Activated CD8-positive, alpha-beta T cell treated with anti-CD3 and anti-CD28 coated beads for 36 hours (primary cell): ENCODE measurements at regions not wholly inside any gene's neighbourhood (a gene's known extent, or its start where the extent isn't known, plus 50 kb on each side); places are given as distances from the start of the nearest gene placed in this dataset.

ENCODE experiments used
- ATAC-seq: fragments of 200-7000 bp; cut with Tn5 transposase; one replicate; pipeline ENCODE4 v1.10.0; 2021; ENCODE audit warnings: mild to moderate bottlenecking, moderate library complexity
- CTCF ChIA-PET: fragments of 350-600 bp; sonication (Branson Sonifier 250); formaldehyde crosslinking; loops from one replicate; lab custom pipeline; 2021; ENCODE audit warnings: antibody characterized with exemption; lab: Charles Lee
- POLR2A ChIA-PET: fragments of 350-600 bp; sonication (Branson Sonifier 250); formaldehyde crosslinking; loops from one replicate; lab custom pipeline; 2021; ENCODE audit warnings: antibody characterized with exemption; lab: Charles Lee
- DNase-seq: peaks from one replicate; pipeline ENCODE4 v3.0.0-alpha.2; 2020
- H3K27ac Mint-ChIP-seq: one replicate; pipeline ENCODE4 v1.8.0; 2021; ENCODE audit warnings: mild to moderate bottlenecking, mixed read lengths
- H3K27me3 Mint-ChIP-seq: one replicate; pipeline ENCODE4 v1.8.0; 2021; ENCODE audit warnings: mixed read lengths
- H3K36me3 Mint-ChIP-seq: one replicate; pipeline ENCODE4 v1.8.0; 2021; ENCODE audit warnings: low read depth, mixed read lengths
- H3K4me1 Mint-ChIP-seq: one replicate; pipeline ENCODE4 v1.8.0; 2021; ENCODE audit warnings: low read depth, mixed read lengths
- H3K4me3 Mint-ChIP-seq: one replicate; pipeline ENCODE4 v1.8.0; 2021; ENCODE audit warnings: mild to moderate bottlenecking, moderate library complexity, mixed read lengths
- H3K9me3 Mint-ChIP-seq: one replicate; pipeline ENCODE4 v1.8.0; 2021; ENCODE audit warnings: mixed read lengths
- intact Hi-C: fragments of 100-400 bp; cut with micrococcal nuclease; formaldehyde crosslinking; loops from one replicate; pipeline ENCODE4 v1.10.0; 2022
- TF ChIP-seq, protein P1 (sequence below): fragments of 200-600 bp; IDR thresholded peaks from one replicate; pipeline ENCODE4 v1.8.0; 2022; ENCODE audit warnings: antibody characterized with exemption, mild to moderate bottlenecking

DNA sequence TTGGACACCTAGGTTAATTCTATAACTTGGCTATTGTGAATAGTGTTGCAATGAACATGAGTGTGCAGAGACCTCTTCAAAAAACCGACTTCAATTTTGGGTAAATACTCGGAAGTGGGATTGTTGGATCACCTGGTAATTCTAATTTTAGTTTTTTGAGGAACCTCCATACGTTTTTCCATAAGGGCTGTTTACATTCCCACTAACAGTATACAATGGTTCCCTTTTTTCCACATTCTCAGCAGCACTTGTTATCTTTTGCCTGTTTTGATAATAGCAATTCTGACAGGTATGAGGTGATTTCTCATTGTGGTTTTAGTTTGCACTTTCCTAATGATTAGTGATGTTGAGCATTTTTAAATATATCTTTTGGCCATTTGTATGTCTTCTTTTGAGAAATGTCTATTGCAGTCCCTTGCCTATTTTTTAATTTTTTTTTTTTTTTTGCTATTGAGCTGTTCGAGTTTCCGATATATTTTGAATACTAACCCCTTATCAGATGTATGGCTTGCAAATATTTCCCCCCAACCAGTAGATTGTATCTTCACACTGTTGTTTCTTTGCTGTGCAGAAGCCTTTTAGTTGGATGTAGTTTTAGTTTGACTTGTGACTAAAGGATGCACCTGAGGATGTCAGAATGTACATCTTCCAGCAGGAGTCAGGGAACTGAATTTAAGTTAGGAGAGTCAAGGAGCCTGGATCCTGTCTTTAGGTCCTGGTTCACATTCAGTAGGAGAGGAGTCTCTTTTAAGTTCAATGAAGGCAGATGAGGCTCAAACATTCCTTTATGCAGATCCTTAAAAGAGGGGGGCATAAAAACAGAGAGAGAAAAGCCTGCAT lies 120.0 kb downstream of the S1PR1 start:
- Mint-ChIP-seq H3K27ac (no peak overlapping the region), H3K9me3 (no peaks in the 10 kb centered on the region), H3K27me3 (no peaks in the 10 kb centered on the region), H3K36me3 (no peaks in the 10 kb centered on the region), H3K4me3 (no peak overlapping the region), H3K4me1 (peaks cover 14% of the 10 kb centered on the region)
- CTCF ChIA-PET, result interaction anchor here (0.6 to 3.8 kb wide), 34 partner anchors 8 to 453 kb away, joined by 3 to 153 read pairs (median 6); no protein-coding TSS in a partner anchor
- intact Hi-C loops, result loop anchor here (1.0 to 10.0 kb wide), 4 partner anchors 48 to 435 kb away; no protein-coding TSS in a partner anchor
- ATAC-seq, result peak; percentile 9
- POLR2A ChIA-PET, result interaction anchor here (0.6 to 1.3 kb wide), 2 partner anchors 44 to 54 kb away, joined by 3 to 4 read pairs; no protein-coding TSS in a partner anchor
- TF ChIP-seq, protein P1, sequence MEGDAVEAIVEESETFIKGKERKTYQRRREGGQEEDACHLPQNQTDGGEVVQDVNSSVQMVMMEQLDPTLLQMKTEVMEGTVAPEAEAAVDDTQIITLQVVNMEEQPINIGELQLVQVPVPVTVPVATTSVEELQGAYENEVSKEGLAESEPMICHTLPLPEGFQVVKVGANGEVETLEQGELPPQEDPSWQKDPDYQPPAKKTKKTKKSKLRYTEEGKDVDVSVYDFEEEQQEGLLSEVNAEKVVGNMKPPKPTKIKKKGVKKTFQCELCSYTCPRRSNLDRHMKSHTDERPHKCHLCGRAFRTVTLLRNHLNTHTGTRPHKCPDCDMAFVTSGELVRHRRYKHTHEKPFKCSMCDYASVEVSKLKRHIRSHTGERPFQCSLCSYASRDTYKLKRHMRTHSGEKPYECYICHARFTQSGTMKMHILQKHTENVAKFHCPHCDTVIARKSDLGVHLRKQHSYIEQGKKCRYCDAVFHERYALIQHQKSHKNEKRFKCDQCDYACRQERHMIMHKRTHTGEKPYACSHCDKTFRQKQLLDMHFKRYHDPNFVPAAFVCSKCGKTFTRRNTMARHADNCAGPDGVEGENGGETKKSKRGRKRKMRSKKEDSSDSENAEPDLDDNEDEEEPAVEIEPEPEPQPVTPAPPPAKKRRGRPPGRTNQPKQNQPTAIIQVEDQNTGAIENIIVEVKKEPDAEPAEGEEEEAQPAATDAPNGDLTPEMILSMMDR, result no peak
- DNase-seq, result no peak

DNA sequence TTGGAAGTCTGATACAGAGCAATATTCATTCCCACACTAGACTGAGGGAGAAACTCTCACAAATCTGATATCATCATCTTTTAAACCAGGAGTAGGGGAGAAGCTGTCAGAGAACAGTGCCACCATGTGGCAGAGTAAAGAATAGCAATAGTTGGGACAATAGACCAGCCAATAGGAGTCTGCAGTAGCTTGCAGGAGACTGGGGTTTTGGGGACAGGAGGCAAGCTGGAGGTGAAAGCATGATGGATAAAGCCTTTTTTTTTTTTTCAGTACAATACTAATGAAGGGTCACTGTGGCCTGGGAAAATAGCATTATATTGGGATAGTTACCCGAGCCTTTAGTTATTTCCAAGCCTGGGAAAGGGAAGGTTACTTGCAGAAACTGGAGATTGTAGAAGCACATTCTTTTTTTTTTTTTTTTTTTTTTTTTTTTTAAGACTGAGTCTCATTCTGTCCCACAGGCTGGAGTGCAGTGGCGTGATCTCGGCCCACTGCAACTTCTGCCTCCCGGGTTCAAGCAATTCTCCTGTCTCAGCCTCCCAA lies 120.7 kb downstream of the S1PR1 start:
- Mint-ChIP-seq H3K27me3 (no peaks in the 10 kb centered on the region), H3K27ac (no peak overlapping the region), H3K36me3 (no peaks in the 10 kb centered on the region), H3K9me3 (no peaks in the 10 kb centered on the region), H3K4me3 (no peak overlapping the region), H3K4me1 (peaks cover 10% of the 10 kb centered on the region)
- peak; percentile 72 for DNase-seq
- ATAC-seq, result peak; percentile 99
- TF ChIP-seq, protein P1, result peak; percentile 92
- intact Hi-C loops, result loop anchor here (1.0 to 10.0 kb wide), 4 partner anchors 48 to 435 kb away; no protein-coding TSS in a partner anchor
- ChIA-PET CTCF (interaction anchor here (0.6 to 3.8 kb wide), 60 partner anchors 9 to 463 kb away, joined by 3 to 153 read pairs (median 4); partner anchors contain the start of gene EXTL2), POLR2A (interaction anchor here (0.6 to 1.3 kb wide), 5 partner anchors 45 to 461 kb away, joined by 3 to 4 read pairs (median 3); no protein-coding TSS in a partner anchor)

DNA sequence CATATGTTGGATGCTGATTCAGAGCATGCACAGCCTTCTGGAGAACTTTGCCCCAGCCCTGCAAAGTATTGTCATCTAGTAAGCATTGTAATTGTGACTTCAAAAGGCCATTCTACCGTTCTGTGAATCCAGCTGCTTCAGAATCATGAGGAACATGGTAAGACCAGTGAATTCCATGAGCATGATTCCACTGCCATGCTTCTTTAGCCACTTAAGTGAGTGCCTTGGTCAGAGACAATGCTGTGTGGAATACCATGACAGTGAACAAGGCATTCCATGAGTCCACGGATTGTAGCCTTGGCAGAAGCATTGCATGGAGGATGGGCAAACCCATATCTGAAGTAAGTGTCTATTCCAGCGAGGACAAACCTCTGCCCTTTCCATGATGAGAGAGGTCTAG lies 123.7 kb downstream of the S1PR1 start:
- Mint-ChIP-seq H3K27ac (no peak overlapping the region), H3K27me3 (no peaks in the 10 kb centered on the region), H3K4me1 (peaks cover 10% of the 10 kb centered on the region), H3K9me3 (no peaks in the 10 kb centered on the region), H3K4me3 (no peak overlapping the region), H3K36me3 (no peaks in the 10 kb centered on the region)
- no peak for DNase-seq
- no peak for ATAC-seq
- ChIA-PET POLR2A (no interaction called here), CTCF (no interaction called here)
- intact Hi-C loops, result no loop called here
- TF ChIP-seq, protein P1, result no peak

DNA sequence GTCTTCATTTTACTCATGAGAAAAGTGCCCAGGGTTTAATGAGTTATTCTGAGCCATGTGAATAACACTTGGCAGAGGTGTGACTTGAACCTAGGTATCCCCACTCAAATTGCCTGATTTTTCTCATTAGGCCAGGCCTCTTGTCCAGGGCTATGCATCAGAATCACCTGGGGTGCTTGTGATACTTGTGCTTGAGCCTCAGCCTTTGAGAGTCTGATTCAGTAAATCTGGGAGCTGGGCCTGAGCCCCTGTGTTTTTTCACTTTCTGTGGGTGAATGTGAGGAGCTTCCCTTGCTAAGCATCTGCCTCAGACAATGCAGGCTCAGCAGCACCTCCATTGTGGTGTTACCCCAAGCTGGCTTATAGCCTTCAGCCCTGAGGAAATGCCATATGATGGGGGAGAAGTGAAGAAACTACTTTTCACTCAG lies 127.1 kb downstream of the S1PR1 start:
- TF ChIP-seq, protein P1, result no peak
- intact Hi-C loops, result no loop called here
- no peaks in the 10 kb centered on the region for H3K4me1 Mint-ChIP-seq
- H3K4me3 Mint-ChIP-seq, result no peak overlapping the region
- no peaks in the 10 kb centered on the region for H3K27me3 Mint-ChIP-seq
- ATAC-seq (no peak), DNase-seq (no peak)
- H3K9me3 Mint-ChIP-seq, result no peaks in the 10 kb centered on the region
- ChIA-PET CTCF (interaction anchor here (2.3 to 7.0 kb wide), 2 partner anchors 9 to 53 kb away, joined by 11 to 55 read pairs; no protein-coding TSS in a partner anchor), POLR2A (no interaction called here)
- H3K27ac Mint-ChIP-seq, result no peak overlapping the region
- no peaks in the 10 kb centered on the region for H3K36me3 Mint-ChIP-seq
